HCT116 (cell line): ENCODE measurements at regions not wholly inside any gene's neighbourhood (a gene's known extent, or its start where the extent isn't known, plus 50 kb on each side); places are given as distances from the start of the nearest gene placed in this dataset.

Experiments
- ATAC-seq: fragments of 200-7000 bp; cut with Tn5 transposase; 2 replicates; pipeline ENCODE4 v1.9.1; 2020; ENCODE audit warnings: mild to moderate bottlenecking, moderate library complexity
- BruUV-seq: library from RNA; stranded (reverse); fragments of 400-500 nt; replicated peaks from 2 replicates; lab custom pipeline; 2021; lab: Mats Ljungman, UMichigan
- CTCF ChIA-PET: fragments of 300-600 bp; sonication (Branson Sonifier 250); formaldehyde crosslinking; loops from one replicate; lab custom pipeline; 2021; ENCODE audit warnings: antibody characterized with exemption; lab: Charles Lee
- POLR2A ChIA-PET: fragments of 300-600, 350-600 bp; sonication (Branson Sonifier 250); formaldehyde crosslinking; loops from one replicate; lab custom pipeline; 2021; ENCODE audit warnings: antibody characterized with exemption; lab: Charles Lee
- RAD21 ChIA-PET, 2 experiments: fragments of 300-600 bp; sonication (Branson Sonifier 250); formaldehyde crosslinking; loops; one replicate each; lab custom pipeline; 2023; ENCODE audit warnings: low total read pairs in 2 of 2; ENCODE audit not compliant: uncharacterized antibody in 2 of 2, unreplicated experiment in 2 of 2, low non-redundant PET in 1 of 2; lab: Charles Lee
- DNase-seq: peaks from one replicate; pipeline ENCODE4 v3.0.0-alpha.2; 2010; ENCODE audit warnings: low read depth, low spot score
- H2AFZ ChIP-seq: fragments of 200-600 bp; shearing (Covaris generic), sonication (generic); 2 replicates; pipeline ENCODE4 v1.6.1; 2017; ENCODE audit warnings: low read depth, mixed run types, mixed read lengths, antibody characterized with exemption, low read length; ENCODE audit not compliant: poor library complexity, severe bottlenecking
- H3K27ac ChIP-seq: 2 replicates; pipeline ENCODE4 v1.5.1; 2012; ENCODE audit warnings: low read depth, low read length
- H3K27me3 ChIP-seq: fragments of 200-600 bp; sonication (generic); 2 replicates; pipeline ENCODE4 v1.6.1; 2016; ENCODE audit warnings: mixed run types, low read length, mixed read lengths; ENCODE audit not compliant: insufficient read depth
- H3K36me3 ChIP-seq, 2 experiments: fragments of 200-500 bp in 1 of 2; fragments of 200-600 bp in 1 of 2; sonication (Bioruptor generic) in 1 of 2; sonication (generic) in 1 of 2; 2 replicates each; pipeline versions ENCODE4 v1.5.1 to v1.6.1; 2014 to 2016; ENCODE audit warnings: low read length in 2 of 2, inconsistent platforms in 1 of 2, mixed read lengths in 1 of 2, mixed run types in 1 of 2; ENCODE audit not compliant: insufficient read depth in 2 of 2, control insufficient read depth in 1 of 2
- H3K4me1 ChIP-seq, 2 experiments: fragments of 200-600 bp in 1 of 2; sonication (generic) in 1 of 2; 2 replicates each; pipeline versions ENCODE4 v1.5.1 to v1.6.1; 2012 to 2017; ENCODE audit warnings: low read length in 2 of 2, inconsistent platforms in 1 of 2, mild to moderate bottlenecking in 1 of 2, mixed read lengths in 1 of 2, mixed run types in 1 of 2, moderate library complexity in 1 of 2; ENCODE audit not compliant: insufficient read depth in 2 of 2, control insufficient read depth in 1 of 2
- H3K4me2 ChIP-seq: fragments of 200-600 bp; sonication (generic); 2 replicates; pipeline ENCODE4 v1.6.1; 2017; ENCODE audit warnings: mixed run types, low read length, mixed read lengths
- H3K4me3 ChIP-seq, 2 experiments: fragments of 200-600 bp in 1 of 2; sonication (generic) in 1 of 2; replicated peaks in 1 of 2; 2 replicates each; pipeline ENCODE4 v1.5.1; 2011 to 2016; ENCODE audit warnings: low read length in 2 of 2, control low read depth in 1 of 2, low read depth in 1 of 2, mild to moderate bottlenecking in 1 of 2, mixed read lengths in 1 of 2, mixed run types in 1 of 2
- H3K79me2 ChIP-seq: fragments of 200-600 bp; sonication (generic); 2 replicates; pipeline ENCODE4 v1.6.1; 2017; ENCODE audit warnings: mild to moderate bottlenecking, mixed run types, low read length, moderate library complexity, mixed read lengths; ENCODE audit not compliant: insufficient read depth
- H3K9ac ChIP-seq: fragments of 200-600 bp; sonication (generic); 2 replicates; pipeline ENCODE4 v1.6.1; 2016; ENCODE audit warnings: low read length, mixed read lengths
- H3K9me2 ChIP-seq: fragments of 200-600 bp; sonication (generic), shearing (Covaris generic); 2 replicates; pipeline ENCODE4 v1.6.1; 2017; ENCODE audit warnings: mixed run types, mild to moderate bottlenecking, moderate library complexity; ENCODE audit not compliant: insufficient read depth
- H3K9me3 ChIP-seq, 2 experiments: fragments of 200-500 bp in 1 of 2; fragments of 200-600 bp in 1 of 2; sonication (Bioruptor generic) in 1 of 2; sonication (generic) in 1 of 2; 2 replicates each; pipeline ENCODE4 v1.6.1; 2014 to 2017; ENCODE audit warnings: low read length in 2 of 2, mixed read lengths in 2 of 2, inconsistent platforms in 1 of 2, low read depth in 1 of 2, mild to moderate bottlenecking in 1 of 2, mixed run types in 1 of 2, moderate library complexity in 1 of 2; ENCODE audit not compliant: control insufficient read depth in 1 of 2, insufficient read depth in 1 of 2
- H4K20me1 ChIP-seq: fragments of 200-600 bp; sonication (generic), shearing (Covaris generic); 2 replicates; pipeline ENCODE4 v1.6.1; 2017; ENCODE audit warnings: mixed run types, mild to moderate bottlenecking, moderate library complexity; ENCODE audit not compliant: insufficient read depth
- CEBPB ChIP-seq: IDR thresholded peaks from 2 replicates; pipeline ENCODE4 v1.6.1; 2012; ENCODE audit warnings: low read depth
- ELF1 ChIP-seq: IDR thresholded peaks from 2 replicates; pipeline ENCODE4 v1.6.1; 2012; ENCODE audit warnings: low read depth, borderline replicate concordance
- EZH2phosphoT487 ChIP-seq: fragments of 200-600 bp; IDR thresholded peaks from 2 replicates; pipeline ENCODE4 v1.6.1; 2018; ENCODE audit warnings: antibody characterized with exemption, borderline replicate concordance
- FOSL1 ChIP-seq: IDR thresholded peaks from 2 replicates; pipeline ENCODE4 v1.6.1; 2012; ENCODE audit warnings: low read depth
- JUND ChIP-seq: IDR thresholded peaks from 2 replicates; pipeline ENCODE4 v1.6.1; 2012
- POLR2A ChIP-seq: IDR thresholded peaks from 2 replicates; pipeline ENCODE4 v1.7.0; 2011; ENCODE audit warnings: borderline replicate concordance; ENCODE audit not compliant: insufficient read depth, insufficient read length; ENCODE audit errors: extremely low read depth
- RAD21 ChIP-seq: IDR thresholded peaks from 2 replicates; pipeline ENCODE4 v1.6.1; 2012; ENCODE audit warnings: low read depth, mild to moderate bottlenecking
- REST ChIP-seq: IDR thresholded peaks from 2 replicates; pipeline ENCODE4 v1.6.1; 2012; ENCODE audit warnings: low read depth
- SIN3A ChIP-seq: IDR thresholded peaks from 2 replicates; pipeline ENCODE4 v1.6.1; 2012; ENCODE audit warnings: low read depth
- SP1 ChIP-seq: IDR thresholded peaks from 2 replicates; pipeline ENCODE4 v1.6.1; 2012; ENCODE audit warnings: low read depth
- SRF ChIP-seq: IDR thresholded peaks from 2 replicates; pipeline ENCODE4 v1.6.1; 2012; ENCODE audit warnings: low read depth
- TCF7L2 ChIP-seq: IDR thresholded peaks from 2 replicates; pipeline ENCODE4 v1.7.0; 2011; ENCODE audit warnings: borderline replicate concordance, inconsistent platforms; ENCODE audit not compliant: insufficient read depth, insufficient read length; ENCODE audit errors: extremely low read depth
- ZBTB33 ChIP-seq: IDR thresholded peaks from 2 replicates; pipeline ENCODE4 v1.6.1; 2011; ENCODE audit warnings: mild to moderate bottlenecking, low read length, moderate library complexity; ENCODE audit not compliant: insufficient replicate concordance; ENCODE audit errors: extremely low read depth
- ZFX ChIP-seq: fragments of 450-650 bp; IDR thresholded peaks from 2 replicates; pipeline ENCODE4 v1.6.1; 2017
- ZNF274 ChIP-seq: fragments of 200-500 bp; sonication (Bioruptor generic); IDR thresholded peaks from 2 replicates; pipeline ENCODE4 v1.6.1; 2014; ENCODE audit warnings: mild to moderate bottlenecking, low read depth, low read length, inconsistent platforms
- intact Hi-C: fragments of 100-400 bp; cut with micrococcal nuclease; formaldehyde crosslinking; loops from 2 replicates; pipeline ENCODE4 v1.10.0; 2022
- TF ChIP-seq, protein P1 (sequence below): IDR thresholded peaks from 2 replicates; pipeline ENCODE4 v1.6.1; 2012
- TF ChIP-seq, protein P2 (sequence below): IDR thresholded peaks from 2 replicates; pipeline ENCODE4 v1.6.1; 2012

DNA sequence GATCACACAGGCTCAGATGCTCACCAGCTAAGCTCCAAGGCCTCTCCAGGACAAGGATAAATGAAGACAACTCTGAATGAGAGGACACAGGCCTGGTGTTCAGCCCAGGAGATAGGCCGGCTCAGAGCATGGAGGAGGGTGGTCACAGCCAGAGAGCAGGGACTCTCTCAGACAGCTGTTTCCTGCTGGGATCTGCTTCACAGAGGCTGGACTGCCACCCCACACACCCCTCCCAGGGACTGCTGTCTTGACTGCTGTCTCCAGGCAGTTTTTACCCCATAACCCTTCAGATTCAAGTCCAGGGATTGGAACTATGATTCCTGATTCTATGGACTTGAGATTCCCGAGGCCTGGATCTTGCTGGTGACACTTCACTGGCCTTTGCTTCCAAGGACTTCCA is 89.0 kb downstream of the SMIM20 start (continued):
- TF ChIP-seq ZFX (no peak), ELF1 (no peak), REST (no peak)

- Histone ChIP-seq H3K4me2 (no peak overlapping the region), H3K9ac (no peak overlapping the region)
Observed at GRCh38 chr4:26004290-26004689, 90.3 kb downstream of the SMIM20 start.

More at GRCh38 chr4:26004290-26004689, 90.3 kb downstream of the SMIM20 start:
- TF ChIP-seq, protein P1, sequence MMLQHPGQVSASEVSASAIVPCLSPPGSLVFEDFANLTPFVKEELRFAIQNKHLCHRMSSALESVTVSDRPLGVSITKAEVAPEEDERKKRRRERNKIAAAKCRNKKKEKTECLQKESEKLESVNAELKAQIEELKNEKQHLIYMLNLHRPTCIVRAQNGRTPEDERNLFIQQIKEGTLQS, result no peak
- TF ChIP-seq RAD21 (no peak), REST (no peak), SRF (no peak), JUND (no peak), EZH2phosphoT487 (no peak), ZFX (no peak), TCF7L2 (no peak), FOSL1 (no peak), ZNF274 (no peak), POLR2A (no peak), SP1 (no peak), SIN3A (no peak), ZBTB33 (no peak), CEBPB (no peak)
- TF ChIP-seq, protein P2, sequence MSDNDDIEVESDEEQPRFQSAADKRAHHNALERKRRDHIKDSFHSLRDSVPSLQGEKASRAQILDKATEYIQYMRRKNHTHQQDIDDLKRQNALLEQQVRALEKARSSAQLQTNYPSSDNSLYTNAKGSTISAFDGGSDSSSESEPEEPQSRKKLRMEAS, result no peak
- Histone ChIP-seq H2AFZ (no peak overlapping the region), H3K27me3 (no peaks in the 10 kb centered on the region), H3K79me2 (no peaks in the 10 kb centered on the region), H3K4me1 (no peaks in the 10 kb centered on the region), H4K20me1 (no peaks in the 10 kb centered on the region), H3K36me3 (no peaks in the 10 kb centered on the region), H3K4me3 (no peak overlapping the region), H3K9me3 (peaks cover 0 to 4% of the 10 kb centered on the region in 2 experiments; a peak in 1 of 4 replicates), H3K9me2 (no peaks in the 10 kb centered on the region), H3K27ac (no peak overlapping the region)
- DNase-seq, result no peak
- POLR2A ChIA-PET, result no interaction called here
- CTCF ChIA-PET, result no interaction called here
- no peak for ATAC-seq
- RAD21 ChIA-PET, result no interaction called here
- intact Hi-C loops, result no loop called here
- no TSS peak for BruUV-seq
